IPS-NIHi11 (cell line): ENCODE measurements at regions not wholly inside any gene's neighbourhood (a gene's known extent, or its start where the extent isn't known, plus 50 kb on each side); places are given as distances from the start of the nearest gene placed in this dataset.
"Not testable (repeated sequence)": the region's sequence is repeated elsewhere in the genome, so short reads cannot be mapped to it uniquely, and the experiment has no call there.

ENCODE experiments used
- DNase-seq: peaks from one replicate; pipeline ENCODE4 v3.0.0; 2012; ENCODE audit warnings: mixed read lengths, low spot score

- DNase-seq, result not testable (repeated sequence)
Measured at GRCh38 chr14:83298016-83298415, 1764.4 kb upstream of the SEL1L start.

GRCh38 chr14:83300476-83301064, 1766.9 kb upstream of the SEL1L start:
- peak; percentile 15 for DNase-seq

DNA sequence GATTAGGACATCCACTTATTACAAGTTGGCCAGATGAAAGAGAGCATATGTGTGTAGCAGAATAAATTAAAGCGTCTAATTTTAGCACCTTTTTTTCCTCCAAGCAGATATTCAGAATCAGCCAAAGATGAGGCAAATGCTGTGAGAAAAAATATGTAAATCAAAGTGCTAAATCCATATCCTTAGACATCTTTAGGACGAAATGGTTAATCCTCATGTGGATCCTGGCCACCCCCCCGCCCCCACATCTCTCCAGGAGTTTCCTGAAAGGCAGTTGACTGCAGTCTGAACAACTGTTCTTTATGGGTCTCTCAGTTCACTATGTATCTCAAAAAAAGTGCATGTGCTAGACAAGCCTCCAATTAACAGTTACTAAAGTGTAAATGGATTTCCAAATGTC, 1768.1 kb upstream of the SEL1L start:
- DNase-seq, result no peak

DNA sequence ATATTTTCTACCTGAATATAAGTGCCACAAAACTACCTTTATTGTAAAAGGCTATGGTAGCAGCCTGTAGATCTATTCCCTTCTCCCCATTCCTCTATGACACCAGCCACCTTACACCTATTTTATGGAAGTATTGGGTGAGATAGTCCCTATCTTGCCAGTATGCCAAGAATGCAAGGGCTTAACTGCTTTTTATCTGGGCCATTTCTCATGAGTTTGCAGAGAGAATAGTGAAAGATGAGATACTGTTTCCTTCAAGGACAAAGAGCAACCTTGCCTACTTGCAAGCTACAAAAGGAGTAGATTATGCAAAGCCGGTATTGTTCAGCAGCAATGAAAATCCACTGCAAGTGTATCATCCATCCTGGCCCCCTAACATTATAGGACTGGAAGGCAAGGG, 1775.6 kb upstream of the SEL1L start:
- no peak for DNase-seq

GRCh38 chr14:83309833-83310232, 1776.2 kb upstream of the SEL1L start:
- no peak for DNase-seq

GRCh38 chr14:83312511-83312910, 1778.9 kb upstream of the SEL1L start:
- no peak for DNase-seq

DNA sequence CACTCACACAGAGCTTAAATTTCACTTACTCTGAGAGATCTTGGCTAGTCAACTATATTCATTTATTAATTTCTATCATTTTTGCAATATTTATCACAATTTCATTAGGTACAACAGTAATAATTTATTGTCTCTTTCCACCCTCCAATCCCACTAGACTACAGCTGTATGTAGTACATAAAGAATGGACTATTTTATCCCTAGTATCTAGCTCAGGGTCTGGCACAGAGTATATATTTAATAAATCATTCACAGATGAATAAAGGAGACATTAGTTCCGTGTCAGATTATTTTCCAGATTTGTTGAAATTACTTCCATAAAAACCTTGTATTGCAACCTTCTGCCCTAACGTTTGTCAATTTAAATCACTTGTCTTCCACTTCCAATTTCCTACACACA, 1781.1 kb upstream of the SEL1L start:
- no peak for DNase-seq

DNA sequence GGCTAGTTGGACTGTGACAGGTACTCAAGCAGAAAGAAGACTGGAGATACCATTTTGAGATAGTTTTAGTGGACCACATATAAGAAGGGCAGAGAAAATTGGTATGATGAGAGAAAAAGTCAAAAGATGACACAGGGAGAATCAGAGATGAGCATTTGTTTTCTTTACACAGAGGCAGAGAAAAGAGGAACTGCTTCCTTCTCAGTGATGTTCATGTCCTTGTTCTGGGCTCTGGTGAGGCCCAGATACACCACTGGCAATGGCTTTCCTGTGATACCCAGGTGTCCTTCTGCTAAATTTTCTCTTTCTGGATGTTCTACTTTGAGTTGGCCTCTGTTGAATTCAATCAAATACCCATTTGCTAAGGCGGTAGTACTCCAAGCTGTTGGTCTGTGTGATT, 1782.7 kb upstream of the SEL1L start:
- no peak for DNase-seq

GRCh38 chr14:83320837-83321236, 1787.2 kb upstream of the SEL1L start:
- no peak for DNase-seq

- no peak for DNase-seq
Measured at GRCh38 chr14:83331513-83331912, 1797.9 kb upstream of the SEL1L start.

DNA sequence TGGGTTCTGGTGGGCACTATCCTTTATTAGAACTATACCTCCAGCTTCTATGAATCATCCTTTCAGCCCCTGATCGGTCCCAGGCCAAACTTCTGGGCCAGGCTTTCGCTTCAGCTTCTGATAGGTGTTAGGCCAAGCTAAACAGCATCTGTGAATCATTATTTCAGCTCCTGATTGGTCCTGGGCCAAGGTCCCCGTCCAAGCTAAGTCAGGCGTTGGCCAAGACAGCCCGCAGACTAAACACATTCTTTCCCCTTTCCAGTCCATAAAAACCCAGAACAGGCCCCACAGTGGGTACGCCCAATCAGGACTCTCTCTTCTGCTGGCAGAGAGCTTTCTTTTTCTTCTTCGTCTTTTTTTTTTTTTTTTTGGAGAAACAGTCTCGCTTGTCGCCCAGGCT, 1808.9 kb upstream of the SEL1L start:
- DNase-seq, result no peak

GRCh38 chr14:83347874-83348273, 1814.2 kb upstream of the SEL1L start:
- no peak for DNase-seq

GRCh38 chr14:83355609-83356008, 1822.0 kb upstream of the SEL1L start:
- no peak for DNase-seq

- DNase-seq, result no peak
Measured at GRCh38 chr14:83356080-83356479, 1822.4 kb upstream of the SEL1L start.

- no peak for DNase-seq
Measured at GRCh38 chr14:83372271-83372670, 1838.6 kb upstream of the SEL1L start.

DNA sequence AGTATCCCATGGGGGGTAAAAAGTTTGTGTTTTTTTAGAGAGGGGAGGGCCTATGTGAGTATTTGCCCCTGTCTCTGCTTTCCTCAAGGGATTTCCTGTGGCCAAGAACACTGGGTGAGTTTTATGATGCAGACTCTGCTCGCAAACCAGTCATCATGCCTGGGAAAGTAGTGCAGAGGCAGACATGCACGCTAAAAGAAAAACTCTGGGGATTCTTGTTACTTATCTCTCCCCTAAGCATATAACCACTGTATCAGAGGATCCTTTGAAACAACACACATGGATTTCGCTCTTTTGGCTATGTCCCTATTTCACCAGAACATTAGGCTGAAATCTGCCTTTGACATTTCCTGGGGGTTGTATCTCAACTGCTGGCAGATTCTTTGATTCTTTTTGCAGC, 1845.8 kb upstream of the SEL1L start:
- DNase-seq, result no peak

DNA sequence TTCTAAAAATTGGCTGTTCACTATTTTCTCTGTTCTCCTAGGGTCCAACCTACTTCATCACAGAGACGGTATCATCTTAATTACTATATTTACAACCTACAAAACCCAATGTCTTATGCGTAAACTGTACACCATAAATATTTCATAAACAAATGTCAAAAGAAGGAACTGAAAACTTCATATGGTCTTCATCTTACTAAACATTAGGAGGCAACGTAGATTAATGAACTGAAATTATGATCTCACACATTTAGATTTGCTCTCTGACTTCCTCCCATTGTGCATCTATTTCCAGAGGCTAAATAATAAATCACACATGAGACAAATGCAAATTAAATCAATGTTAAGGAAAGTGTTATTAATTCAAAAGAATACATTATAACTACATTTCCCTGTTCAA, 1850.6 kb upstream of the SEL1L start:
- DNase-seq, result no peak

DNA sequence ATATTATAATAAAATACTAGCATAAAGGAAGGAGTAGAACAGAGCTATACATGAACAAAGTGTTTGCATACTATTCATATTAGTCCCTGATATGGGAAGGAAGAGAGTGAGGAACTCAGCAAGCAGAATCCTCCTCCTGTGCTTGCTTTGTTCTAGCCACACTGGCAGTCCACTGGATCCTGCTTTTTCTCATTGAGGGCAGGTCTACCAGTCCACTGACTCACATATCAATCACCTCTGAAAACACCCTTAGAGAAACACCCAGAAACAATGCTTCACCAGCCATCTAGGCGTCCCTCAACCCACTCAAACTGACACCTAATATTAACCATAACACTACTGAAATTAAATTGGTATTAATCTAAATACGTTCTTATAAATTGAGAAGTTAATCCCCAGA, 1861.7 kb upstream of the SEL1L start:
- no peak for DNase-seq

DNA sequence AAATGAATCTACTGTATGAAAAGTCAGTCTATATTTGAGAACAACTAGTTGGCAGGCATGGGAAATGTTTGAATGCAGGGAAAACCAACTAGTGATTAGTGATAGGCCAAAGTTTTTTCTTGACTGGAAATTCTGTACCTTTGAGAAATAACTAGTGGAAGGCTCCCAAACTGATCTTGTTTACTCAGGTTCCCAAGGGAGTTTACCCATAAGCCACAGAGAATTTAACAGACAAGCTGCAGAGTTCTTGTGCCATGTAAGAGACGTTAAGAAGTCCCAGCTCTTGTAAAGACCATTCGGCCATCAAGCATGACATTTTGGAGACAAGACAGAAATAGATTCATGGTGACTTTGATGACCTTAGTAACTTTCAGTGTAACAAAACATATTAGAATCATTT, 1882.8 kb upstream of the SEL1L start:
- no peak for DNase-seq

DNA sequence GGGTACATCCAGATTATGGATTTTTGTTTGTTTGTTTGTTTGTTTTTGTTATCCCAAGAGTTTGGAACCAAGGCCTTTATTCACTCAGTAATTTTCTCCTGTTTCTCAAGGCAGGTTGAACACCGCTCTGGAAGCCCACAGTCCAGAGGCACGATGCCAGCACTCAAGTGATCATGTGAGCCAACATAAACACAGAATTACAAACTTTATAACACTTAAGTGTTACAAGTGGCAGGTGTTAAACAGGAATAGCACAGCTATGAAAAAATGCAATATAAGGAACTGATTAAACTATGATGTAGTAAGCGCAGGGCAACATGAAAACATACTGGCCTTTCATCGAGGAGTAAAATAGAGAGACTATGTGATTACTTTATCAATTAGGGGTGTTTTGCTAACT, 1885.8 kb upstream of the SEL1L start:
- no peak for DNase-seq

- DNase-seq, result no peak
Measured at GRCh38 chr14:83421711-83422110, 1888.1 kb upstream of the SEL1L start.

DNA sequence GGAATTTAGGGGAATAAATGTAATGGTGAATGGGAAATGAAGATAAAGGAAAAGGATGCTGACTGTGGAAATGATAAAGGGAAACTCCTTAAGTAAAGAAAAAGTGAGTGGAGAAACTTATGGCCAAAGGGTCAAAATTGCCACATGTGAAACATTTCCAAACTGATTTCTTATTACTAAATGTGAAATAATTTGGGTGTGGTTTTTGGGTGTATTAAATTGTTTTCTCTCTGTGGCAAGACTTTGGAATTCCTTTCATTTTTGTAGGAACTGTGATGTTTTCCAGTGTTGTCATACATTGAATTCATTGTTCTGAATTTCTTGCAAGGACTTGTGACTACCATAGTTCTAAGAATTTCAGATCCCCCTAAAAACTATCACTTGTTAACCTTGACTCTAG, 1891.5 kb upstream of the SEL1L start:
- DNase-seq, result no peak

DNA sequence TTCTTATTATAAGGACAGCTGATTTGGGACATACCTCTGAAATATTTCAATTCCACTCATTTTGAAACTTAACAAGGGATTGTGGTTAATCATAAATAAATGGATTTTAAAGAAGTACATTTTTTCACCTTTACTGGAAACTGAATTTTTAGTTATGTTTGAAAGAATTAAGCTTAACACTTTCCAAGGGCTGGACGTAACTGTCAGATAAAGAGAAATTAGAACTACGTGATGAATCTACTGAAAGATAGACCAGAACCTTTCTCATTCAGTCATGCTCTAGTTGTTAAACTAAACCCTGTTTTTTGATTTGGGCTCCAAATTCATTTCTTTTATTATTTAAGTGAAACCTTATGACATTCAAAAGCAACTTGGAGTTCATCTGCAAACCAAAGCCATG, 1892.1 kb upstream of the SEL1L start:
- DNase-seq, result no peak

- DNase-seq, result no peak
Measured at GRCh38 chr14:83433618-83434017, 1900.0 kb upstream of the SEL1L start.

- no peak for DNase-seq
Measured at GRCh38 chr14:83441801-83442200, 1908.1 kb upstream of the SEL1L start.
